ENCODE measurements at regions not wholly inside any gene's neighbourhood (a gene's known extent, or its start where the extent isn't known, plus 50 kb on each side); places are given as distances from the start of the nearest gene placed in this dataset.
"Not testable (repeated sequence)": the region's sequence is repeated elsewhere in the genome, so short reads cannot be mapped to it uniquely, and the experiment has no call there.

- DNase-seq = no peak
Measured at GRCh38 chr2:225773148-225773547, 373.6 kb downstream of the NYAP2 start.

DNA sequence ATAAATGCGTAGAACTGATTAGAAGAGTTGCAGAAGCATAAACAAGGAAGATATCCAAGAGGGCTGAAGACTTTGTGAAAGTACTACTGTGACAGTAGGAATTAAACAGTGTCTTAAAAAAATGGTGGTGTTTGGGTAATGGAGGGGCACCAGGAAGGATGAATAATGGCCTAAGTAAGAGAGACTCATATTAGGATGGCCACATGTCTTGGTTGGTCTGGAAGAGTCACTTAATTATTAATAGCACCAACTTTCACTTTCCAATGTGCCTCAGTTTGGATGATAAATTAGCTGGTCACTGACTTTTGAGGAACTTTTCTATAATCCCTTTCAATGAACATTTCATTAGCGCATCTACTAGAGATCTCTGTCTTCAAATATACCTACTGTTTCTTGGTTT, 372.2 kb downstream of the NYAP2 start:
- no peak for DNase-seq

GRCh38 chr2:225768741-225769140, 369.2 kb downstream of the NYAP2 start:
- DNase-seq = no peak

DNA sequence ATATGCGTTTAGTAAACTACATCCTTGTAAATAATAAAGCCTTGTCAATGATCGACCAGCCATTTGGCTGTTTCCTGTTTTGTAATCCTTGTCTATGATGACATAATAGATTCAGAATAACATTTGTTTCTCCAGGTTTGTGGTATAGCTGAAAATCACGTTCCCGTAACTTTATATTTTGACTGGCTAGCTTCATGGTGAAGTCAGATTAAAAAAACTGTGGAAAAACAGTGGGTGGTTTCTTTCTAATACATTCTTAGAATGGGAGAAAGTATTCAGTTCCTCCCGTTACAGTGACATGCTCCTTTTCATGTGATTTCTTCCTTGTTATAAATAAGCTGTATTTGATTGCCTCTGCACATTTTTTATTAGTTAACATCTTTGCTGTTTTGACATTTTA, 366.9 kb downstream of the NYAP2 start:
- DNase-seq = no peak

GRCh38 chr2:225765820-225766219, 366.3 kb downstream of the NYAP2 start:
- DNase-seq = no peak

DNA sequence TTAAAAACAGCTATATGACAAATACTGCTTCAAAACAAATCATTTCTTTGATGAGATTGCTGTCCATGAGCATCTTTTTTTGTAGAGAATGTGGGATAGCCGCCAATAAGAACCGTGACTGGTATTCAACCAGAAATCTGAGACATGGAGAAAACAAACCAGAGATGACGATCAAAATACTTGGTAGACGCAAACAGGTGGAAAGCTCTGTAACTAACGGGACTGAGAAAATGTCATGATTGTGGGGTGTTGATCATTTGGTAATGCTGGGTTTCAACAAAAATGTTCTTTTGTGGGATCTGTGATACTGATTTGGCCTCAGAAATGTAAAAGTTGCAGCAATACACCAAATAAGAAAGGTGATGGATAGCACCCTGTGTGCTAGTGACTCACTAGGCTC, 364.8 kb downstream of the NYAP2 start:
- DNase-seq = no peak

GRCh38 chr2:225763711-225764110, 364.2 kb downstream of the NYAP2 start:
- no peak for DNase-seq

DNA sequence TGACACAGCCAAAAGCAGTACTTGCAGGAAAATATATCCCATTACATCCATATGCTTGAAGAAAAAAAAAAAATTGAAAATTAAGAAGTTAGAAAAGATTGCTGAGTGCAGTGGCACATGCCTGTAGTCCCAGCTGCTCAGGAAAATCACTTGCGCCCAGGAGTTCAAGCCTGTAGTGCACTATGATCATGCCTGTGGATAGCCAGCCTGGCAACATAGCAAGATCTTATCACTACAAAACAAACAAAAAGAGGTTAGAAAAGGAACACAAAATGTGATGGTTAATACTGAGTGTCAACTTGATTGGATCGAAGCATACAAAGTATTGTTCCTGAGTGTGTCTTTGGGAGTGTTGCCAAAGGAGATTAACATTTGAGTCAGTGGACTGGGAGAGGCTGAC, 361.9 kb downstream of the NYAP2 start:
- DNase-seq = no peak

- DNase-seq = no peak
Measured at GRCh38 chr2:225757248-225757647, 357.7 kb downstream of the NYAP2 start.

DNA sequence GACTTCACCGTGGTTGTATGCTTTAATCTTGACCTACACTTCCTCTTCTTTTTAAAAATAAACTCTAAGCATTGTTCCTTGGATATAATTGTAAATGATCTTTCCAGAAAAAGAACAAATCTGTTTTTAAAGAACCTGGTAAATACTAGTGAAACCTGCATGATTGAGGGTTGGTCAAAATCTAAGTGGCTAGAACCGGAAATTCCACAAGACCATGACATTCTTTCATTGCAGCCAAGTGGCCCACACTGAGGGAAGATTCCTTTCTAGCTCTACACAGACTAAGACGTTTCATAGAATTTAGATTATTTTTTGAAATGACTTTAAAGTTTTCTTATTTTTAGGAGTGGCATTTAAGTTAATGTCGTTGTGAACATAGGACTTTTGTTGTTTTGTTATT, 356.7 kb downstream of the NYAP2 start:
- DNase-seq = no peak

- no peak for DNase-seq
Measured at GRCh38 chr2:225748609-225749008, 349.1 kb downstream of the NYAP2 start.

DNA sequence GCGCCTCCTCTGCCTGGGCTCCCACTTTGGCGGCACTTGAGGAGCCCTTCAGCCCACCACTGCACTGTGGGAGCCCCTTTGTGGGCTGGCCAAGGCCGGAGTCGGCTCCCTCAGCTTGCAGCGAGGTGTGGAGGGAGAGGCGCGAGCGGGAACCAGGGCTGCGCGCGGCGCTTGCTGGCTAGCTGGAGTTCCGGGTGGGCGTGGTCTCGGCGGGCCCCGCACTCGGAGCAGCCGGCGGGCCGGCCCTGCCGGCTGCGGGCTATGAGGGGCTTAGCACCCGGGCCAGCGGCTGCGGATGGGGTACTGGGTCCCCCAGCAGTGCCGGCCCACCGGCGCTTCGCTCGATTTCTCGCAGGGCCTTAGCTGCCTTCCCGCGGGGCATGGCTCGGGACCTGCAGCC, 344.5 kb downstream of the NYAP2 start:
- DNase-seq = not testable (repeated sequence)

GRCh38 chr2:225742487-225742886, 343.0 kb downstream of the NYAP2 start:
- no peak for DNase-seq

- no peak for DNase-seq
Measured at GRCh38 chr2:225740086-225740485, 340.6 kb downstream of the NYAP2 start.

GRCh38 chr2:225739328-225739727, 339.8 kb downstream of the NYAP2 start:
- no peak for DNase-seq

DNA sequence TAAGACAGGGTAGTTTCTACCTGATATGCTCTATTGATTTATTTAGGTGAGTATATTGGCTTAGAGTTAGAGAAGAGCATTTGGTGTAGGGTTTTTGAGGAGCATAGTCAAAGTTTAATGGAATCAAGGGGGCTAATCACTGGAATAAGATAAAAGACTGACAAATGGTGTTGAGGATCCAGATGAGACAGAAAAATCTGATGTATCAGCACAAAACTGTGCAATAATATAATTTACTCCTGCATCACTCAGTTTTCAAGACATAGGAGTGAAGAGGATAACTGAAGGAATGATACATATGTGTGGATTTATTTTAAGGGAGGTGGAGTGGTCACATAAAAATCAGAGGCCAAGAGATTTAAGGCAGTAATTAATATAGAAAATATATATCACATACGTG, 339.2 kb downstream of the NYAP2 start:
- no peak for DNase-seq

- DNase-seq = no peak
Measured at GRCh38 chr2:225737556-225737955, 338.0 kb downstream of the NYAP2 start.

GRCh38 chr2:225735844-225736243, 336.3 kb downstream of the NYAP2 start:
- no peak for DNase-seq

- DNase-seq = no peak
Measured at GRCh38 chr2:225725726-225726125, 326.2 kb downstream of the NYAP2 start.
